ENCODE measurements at regions not wholly inside any gene's neighbourhood (a gene's known extent, or its start where the extent isn't known, plus 50 kb on each side); places are given as distances from the start of the nearest gene placed in this dataset.

- ChIA-PET POLR2A (no interaction called here), CTCF (no interaction called here)
- no peak for TF ChIP-seq CTCF (IDR thresholded peaks at IDR 0.05; ENCODE audit: insufficient read depth, low read depth, low read length)
- DNase-seq (ENCODE audit: low read depth), result no peak
- peaks cover 3% of the 10 kb centered on the region; the same call in 1 of the 2 replicates for H3K27me3 ChIP-seq (ENCODE audit: control insufficient read depth, insufficient read depth, low read length)
- H3K36me3 ChIP-seq (ENCODE audit: control insufficient read depth, insufficient read depth, low read length), result no peaks in the 10 kb centered on the region
- H3K4me3 ChIP-seq (ENCODE audit: low read depth, low read length), result no peak overlapping the region
Measured at GRCh38 chr20:37455659-37456058, 65.4 kb upstream of the NNAT start.

DNA sequence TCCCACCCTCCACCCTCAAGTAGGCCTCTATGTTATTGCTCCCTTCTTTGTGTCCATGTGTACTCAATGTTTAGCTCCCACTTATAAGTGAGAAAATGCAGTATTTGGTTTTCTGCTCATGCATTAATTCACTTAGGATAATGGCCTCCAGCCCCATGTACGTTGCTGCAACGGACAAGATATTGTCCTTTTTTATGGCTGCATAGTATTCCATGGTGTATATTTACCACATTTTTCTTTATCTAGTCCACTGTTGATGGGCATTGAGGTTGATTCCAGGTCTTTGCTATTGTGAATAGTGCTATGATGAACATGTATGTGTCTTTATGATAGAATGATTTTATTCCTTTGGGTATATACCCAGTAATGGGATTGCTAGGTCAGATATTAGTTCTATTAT lies 64.1 kb upstream of the NNAT start:
- CTCF ChIA-PET, result no interaction called here
- no peak for TF ChIP-seq CTCF (IDR thresholded peaks at IDR 0.05; ENCODE audit: insufficient read depth, low read depth, low read length)
- no peak for DNase-seq (ENCODE audit: low read depth)

GRCh38 chr20:37457921-37458320 lies 63.1 kb upstream of the NNAT start:
- no peak overlapping the region for H3K4me3 ChIP-seq (ENCODE audit: low read depth, low read length)
- TF ChIP-seq CTCF (IDR thresholded peaks at IDR 0.05; ENCODE audit: insufficient read depth, low read depth, low read length), result no peak
- POLR2A ChIA-PET, result no interaction called here
- H3K36me3 ChIP-seq (ENCODE audit: control insufficient read depth, insufficient read depth, low read length), result no peaks in the 10 kb centered on the region
- no peak for DNase-seq (ENCODE audit: low read depth)
- CTCF ChIA-PET, result interaction anchor here (0.6 kb wide), 1 partner anchor 73 kb away, joined by 3 read pairs; no protein-coding TSS in a partner anchor
- peaks cover 2% of the 10 kb centered on the region; the same call in 1 of the 2 replicates for H3K27me3 ChIP-seq (ENCODE audit: control insufficient read depth, insufficient read depth, low read length)

More for the DNA sequence above, 64.1 kb upstream of the NNAT start:
- no peaks in the 10 kb centered on the region for H3K36me3 ChIP-seq (ENCODE audit: control insufficient read depth, insufficient read depth, low read length)
- H3K4me3 ChIP-seq (ENCODE audit: low read depth, low read length), result no peak overlapping the region
- POLR2A ChIA-PET, result no interaction called here
- H3K27me3 ChIP-seq (ENCODE audit: control insufficient read depth, insufficient read depth, low read length), result peaks cover 3% of the 10 kb centered on the region; the same call in 1 of the 2 replicates

DNA sequence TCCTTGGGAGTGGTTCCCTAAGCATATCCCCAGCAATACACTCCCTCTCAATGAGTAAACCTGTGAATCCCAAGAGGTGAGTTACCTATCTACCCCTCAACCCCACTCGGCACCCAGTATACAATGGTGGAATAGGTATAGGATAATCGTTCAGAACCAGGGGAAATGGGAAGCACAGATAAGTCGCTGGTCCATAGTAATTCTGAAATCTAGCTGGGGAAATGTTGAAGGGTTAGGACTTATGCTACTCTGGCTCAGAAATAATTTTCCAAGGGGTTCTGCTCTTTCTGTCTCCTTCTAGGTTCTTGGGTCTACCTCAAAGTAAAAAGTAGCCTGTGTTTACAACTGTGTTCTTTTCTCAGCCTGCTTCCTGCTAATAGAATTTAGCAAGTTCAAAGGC lies 62.3 kb upstream of the NNAT start:
- CTCF ChIA-PET, result interaction anchor here (0.6 kb wide), 1 partner anchor 74 kb away, joined by 3 read pairs; no protein-coding TSS in a partner anchor
- POLR2A ChIA-PET, result no interaction called here

DNA sequence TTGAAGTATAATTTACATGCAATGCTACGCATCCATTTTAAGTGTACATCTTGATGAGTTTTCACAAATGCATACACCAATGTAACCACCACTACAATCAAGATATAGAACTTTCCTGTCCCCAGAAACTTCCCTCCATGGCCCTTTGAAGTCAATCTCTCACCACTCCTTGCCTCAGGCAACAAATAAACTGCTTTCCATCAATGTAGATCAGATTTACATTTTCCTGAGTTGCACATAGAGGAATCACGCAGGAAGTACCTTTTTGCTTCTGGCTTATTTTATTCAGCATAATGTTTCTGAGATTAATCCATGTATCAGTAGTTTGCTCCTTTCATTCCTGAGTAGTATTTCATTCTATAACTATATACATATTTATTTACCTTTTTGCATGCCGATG lies 59.6 kb upstream of the NNAT start:
- no peak overlapping the region for H3K4me3 ChIP-seq (ENCODE audit: low read depth, low read length)
- peaks cover 16% of the 10 kb centered on the region for H3K27me3 ChIP-seq (ENCODE audit: control insufficient read depth, insufficient read depth, low read length)
- no peaks in the 10 kb centered on the region for H3K36me3 ChIP-seq (ENCODE audit: control insufficient read depth, insufficient read depth, low read length)
- no peak for DNase-seq (ENCODE audit: low read depth)
- POLR2A ChIA-PET, result no interaction called here
- no peak for TF ChIP-seq CTCF (IDR thresholded peaks at IDR 0.05; ENCODE audit: insufficient read depth, low read depth, low read length)
- CTCF ChIA-PET, result no interaction called here

More for the DNA sequence above, 62.3 kb upstream of the NNAT start:
- DNase-seq (ENCODE audit: low read depth), result no peak
- Histone ChIP-seq H3K4me3 (ENCODE audit: low read depth, low read length) (no peak overlapping the region), H3K27me3 (ENCODE audit: control insufficient read depth, insufficient read depth, low read length) (peaks cover under 1% of the 10 kb centered on the region), H3K36me3 (ENCODE audit: control insufficient read depth, insufficient read depth, low read length) (no peaks in the 10 kb centered on the region)
- no peak for TF ChIP-seq CTCF (IDR thresholded peaks at IDR 0.05; ENCODE audit: insufficient read depth, low read depth, low read length)
